PC-9 (cell line): ENCODE measurements at regions not wholly inside any gene's neighbourhood (a gene's known extent, or its start where the extent isn't known, plus 50 kb on each side); places are given as distances from the start of the nearest gene placed in this dataset.
"Not testable (repeated sequence)": the region's sequence is repeated elsewhere in the genome, so short reads cannot be mapped to it uniquely, and the experiment has no call there.

Experiments used
- BruUV-seq: library from RNA; stranded (reverse); fragments of 400-500 nt; replicated peaks from 2 replicates; lab custom pipeline; 2021; lab: Mats Ljungman, UMichigan
- CTCF ChIA-PET: fragments of 300-600 bp; sonication (Branson Sonifier 250); formaldehyde crosslinking; loops from one replicate; lab custom pipeline; 2022; ENCODE audit warnings: antibody characterized with exemption; lab: Charles Lee
- POLR2A ChIA-PET: fragments of 300-600 bp; sonication (Branson Sonifier 250); formaldehyde crosslinking; loops from one replicate; lab custom pipeline; 2022; ENCODE audit warnings: antibody characterized with exemption; ENCODE audit not compliant: unreplicated experiment; lab: Charles Lee
- DNase-seq, 2 experiments: peaks; one replicate each; pipeline versions ENCODE4 v3.0.0 to v3.0.0-alpha.2; 2015 to 2022; ENCODE audit warnings: mixed read lengths in 1 of 2
- H2AFZ ChIP-seq: fragments of 200-600 bp; sonication (generic); 2 replicates; pipeline ENCODE4 v1.8.1; 2017; ENCODE audit warnings: antibody characterized with exemption
- H3F3A ChIP-seq: fragments of 200-600 bp; sonication (generic); 2 replicates; pipeline ENCODE4 v1.8.1; 2017; ENCODE audit warnings: antibody characterized with exemption, mild to moderate bottlenecking, low read depth; ENCODE audit not compliant: insufficient read depth
- H3K27ac ChIP-seq: fragments of 200-600 bp; sonication (generic); 2 replicates; pipeline ENCODE4 v1.6.1; 2016; ENCODE audit warnings: mixed run types
- H3K27me3 ChIP-seq: fragments of 200-600 bp; sonication (generic); 2 replicates; pipeline ENCODE4 v1.6.1; 2016; ENCODE audit warnings: low read depth, mixed run types; ENCODE audit not compliant: insufficient read depth
- H3K36me3 ChIP-seq: fragments of 200-600 bp; sonication (generic); 2 replicates; pipeline ENCODE4 v1.6.1; 2016; ENCODE audit warnings: low read depth, mixed run types
- H3K4me1 ChIP-seq: fragments of 200-600 bp; sonication (generic); replicated peaks from 2 replicates; pipeline ENCODE4 v1.6.1; 2016; ENCODE audit warnings: mixed run types; ENCODE audit not compliant: insufficient read depth
- H3K4me2 ChIP-seq: fragments of 200-600 bp; sonication (generic); 2 replicates; pipeline ENCODE4 v1.6.1; 2017; ENCODE audit warnings: mixed run types
- H3K4me3 ChIP-seq: fragments of 200-600 bp; sonication (generic); 2 replicates; pipeline ENCODE4 v1.6.1; 2016; ENCODE audit warnings: mixed run types
- H3K79me2 ChIP-seq: fragments of 200-600 bp; sonication (generic); 2 replicates; pipeline ENCODE4 v1.6.1; 2017; ENCODE audit warnings: low read depth, mixed run types
- H3K9me2 ChIP-seq: fragments of 200-600 bp; sonication (generic); 2 replicates; pipeline ENCODE4 v1.8.1; 2017; ENCODE audit warnings: mild to moderate bottlenecking; ENCODE audit not compliant: insufficient read depth
- H3K9me3 ChIP-seq: fragments of 200-600 bp; sonication (generic); 2 replicates; pipeline ENCODE4 v1.8.1; 2016; ENCODE audit warnings: low read depth; ENCODE audit not compliant: insufficient read depth
- H4K20me1 ChIP-seq: fragments of 200-600 bp; sonication (generic); 2 replicates; pipeline ENCODE4 v1.8.1; 2017; ENCODE audit not compliant: insufficient read depth
- EZH2 ChIP-seq: fragments of 200-600 bp; sonication (generic); IDR thresholded peaks from 2 replicates; pipeline ENCODE4 v1.8.0; 2017; ENCODE audit warnings: antibody characterized with exemption, low read depth
- intact Hi-C: fragments of 100-400 bp; cut with micrococcal nuclease; formaldehyde crosslinking; loops from one replicate; pipeline ENCODE4 v1.10.0; 2022; ENCODE audit not compliant: unreplicated experiment
- TF ChIP-seq, protein P1 (sequence below): fragments of 200-600 bp; sonication (generic); conservative IDR thresholded peaks from 2 replicates; pipeline ENCODE4 v1.6.1; 2017; ENCODE audit warnings: mixed run types, antibody characterized with exemption, mild to moderate bottlenecking, moderate library complexity

- BruUV-seq, result no TSS peak
- intact Hi-C loops, result no loop called here
- TF ChIP-seq EZH2, result no peak
- TF ChIP-seq, protein P1, sequence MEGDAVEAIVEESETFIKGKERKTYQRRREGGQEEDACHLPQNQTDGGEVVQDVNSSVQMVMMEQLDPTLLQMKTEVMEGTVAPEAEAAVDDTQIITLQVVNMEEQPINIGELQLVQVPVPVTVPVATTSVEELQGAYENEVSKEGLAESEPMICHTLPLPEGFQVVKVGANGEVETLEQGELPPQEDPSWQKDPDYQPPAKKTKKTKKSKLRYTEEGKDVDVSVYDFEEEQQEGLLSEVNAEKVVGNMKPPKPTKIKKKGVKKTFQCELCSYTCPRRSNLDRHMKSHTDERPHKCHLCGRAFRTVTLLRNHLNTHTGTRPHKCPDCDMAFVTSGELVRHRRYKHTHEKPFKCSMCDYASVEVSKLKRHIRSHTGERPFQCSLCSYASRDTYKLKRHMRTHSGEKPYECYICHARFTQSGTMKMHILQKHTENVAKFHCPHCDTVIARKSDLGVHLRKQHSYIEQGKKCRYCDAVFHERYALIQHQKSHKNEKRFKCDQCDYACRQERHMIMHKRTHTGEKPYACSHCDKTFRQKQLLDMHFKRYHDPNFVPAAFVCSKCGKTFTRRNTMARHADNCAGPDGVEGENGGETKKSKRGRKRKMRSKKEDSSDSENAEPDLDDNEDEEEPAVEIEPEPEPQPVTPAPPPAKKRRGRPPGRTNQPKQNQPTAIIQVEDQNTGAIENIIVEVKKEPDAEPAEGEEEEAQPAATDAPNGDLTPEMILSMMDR, result no peak
- no peak for DNase-seq
- no peaks in the 10 kb centered on the region for H3K9me3 ChIP-seq
- no peak overlapping the region for H3K4me3 ChIP-seq
- ChIA-PET CTCF (no interaction called here), POLR2A (no interaction called here)
- H4K20me1 ChIP-seq, result no peaks in the 10 kb centered on the region
- no peaks in the 10 kb centered on the region for H3K9me2 ChIP-seq
- H3K79me2 ChIP-seq, result no peaks in the 10 kb centered on the region
- H3K36me3 ChIP-seq, result no peaks in the 10 kb centered on the region
- H3F3A ChIP-seq, result no peaks in the 10 kb centered on the region
- H2AFZ ChIP-seq, result no peak overlapping the region
- H3K4me1 ChIP-seq, result no peaks in the 10 kb centered on the region
- peaks cover 25% of the 10 kb centered on the region; the same call in 1 of the 2 replicates for H3K27me3 ChIP-seq
- H3K27ac ChIP-seq, result no peak overlapping the region
- no peak overlapping the region for H3K4me2 ChIP-seq
Measured at GRCh38 chr10:45106236-45106856, 105.6 kb downstream of the ZNF22 start.

DNA sequence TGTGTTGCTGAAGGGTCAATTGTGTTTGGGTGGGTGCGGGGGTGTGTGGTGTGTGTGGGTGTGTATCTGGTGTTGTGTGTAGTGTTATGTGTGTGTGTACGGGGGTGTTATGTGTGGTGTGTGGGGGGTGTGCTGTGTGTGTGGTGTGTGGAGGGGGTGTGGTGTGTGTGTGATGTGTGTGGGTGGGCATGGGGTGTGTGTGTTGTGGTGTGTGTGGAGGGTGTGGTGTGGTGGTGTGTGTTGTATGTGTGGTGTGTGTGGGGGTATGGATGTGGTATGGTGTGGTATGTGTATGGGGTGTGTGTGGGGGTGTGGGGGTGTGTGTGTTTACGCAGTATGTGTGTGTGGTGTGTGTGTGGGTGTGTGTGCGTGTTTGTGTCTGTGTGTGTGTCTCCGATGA is 110.8 kb downstream of the ZNF22 start:
- no peaks in the 10 kb centered on the region for H3F3A ChIP-seq
- no peaks in the 10 kb centered on the region for H3K36me3 ChIP-seq
- intact Hi-C loops, result no loop called here
- no peaks in the 10 kb centered on the region for H4K20me1 ChIP-seq
- no peaks in the 10 kb centered on the region for H3K79me2 ChIP-seq
- no peaks in the 10 kb centered on the region for H3K9me2 ChIP-seq
- no peaks in the 10 kb centered on the region for H3K4me1 ChIP-seq
- CTCF ChIA-PET, result no interaction called here
- no peak for TF ChIP-seq EZH2
- TF ChIP-seq, protein P1, result no peak
- no peak overlapping the region for H3K27ac ChIP-seq
- no peak overlapping the region for H3K4me3 ChIP-seq
- BruUV-seq, result no TSS peak
- POLR2A ChIA-PET, result no interaction called here
- no peak for DNase-seq
- no peak overlapping the region for H3K4me2 ChIP-seq
- H2AFZ ChIP-seq, result no peak overlapping the region
- 0 out of 2 replicates have a peak, but pooled peaks cover 4% of the 10 kb centered on the region for H3K27me3 ChIP-seq
- H3K9me3 ChIP-seq, result no peaks in the 10 kb centered on the region

GRCh38 chr10:45117940-45118339 is 117.2 kb downstream of the ZNF22 start:
- H3K9me3 ChIP-seq, H4K20me1 ChIP-seq, DNase-seq, H3K79me2 ChIP-seq, H3F3A ChIP-seq, H3K27ac ChIP-seq, intact Hi-C loops, H3K4me3 ChIP-seq, BruUV-seq, CTCF ChIA-PET, H3K36me3 ChIP-seq, H2AFZ ChIP-seq, POLR2A ChIA-PET, H3K4me2 ChIP-seq, H3K4me1 ChIP-seq, H3K9me2 ChIP-seq: not testable (repeated sequence)
- peaks cover 17% of the 10 kb centered on the region; the same call in 1 of the 2 replicates for H3K27me3 ChIP-seq

GRCh38 chr10:45118929-45119328 is 118.2 kb downstream of the ZNF22 start:
- H3K27me3 ChIP-seq, result peaks cover 17% of the 10 kb centered on the region; the same call in 1 of the 2 replicates
- H3K27ac ChIP-seq, result no peak overlapping the region
- no peak overlapping the region for H3K4me3 ChIP-seq
- no peak for TF ChIP-seq EZH2
- TF ChIP-seq, protein P1, result no peak
- no peaks in the 10 kb centered on the region for H3K36me3 ChIP-seq
- ChIA-PET CTCF (no interaction called here), POLR2A (no interaction called here)
- no peak for DNase-seq
- no peaks in the 10 kb centered on the region for H3F3A ChIP-seq
- no peaks in the 10 kb centered on the region for H3K9me3 ChIP-seq
- H3K79me2 ChIP-seq, result no peaks in the 10 kb centered on the region
- intact Hi-C loops, result no loop called here
- no peaks in the 10 kb centered on the region for H4K20me1 ChIP-seq
- H3K4me2 ChIP-seq, result no peak overlapping the region
- BruUV-seq, result no TSS peak
- H3K4me1 ChIP-seq, result no peaks in the 10 kb centered on the region
- H3K9me2 ChIP-seq, result no peaks in the 10 kb centered on the region
- no peak overlapping the region for H2AFZ ChIP-seq

DNA sequence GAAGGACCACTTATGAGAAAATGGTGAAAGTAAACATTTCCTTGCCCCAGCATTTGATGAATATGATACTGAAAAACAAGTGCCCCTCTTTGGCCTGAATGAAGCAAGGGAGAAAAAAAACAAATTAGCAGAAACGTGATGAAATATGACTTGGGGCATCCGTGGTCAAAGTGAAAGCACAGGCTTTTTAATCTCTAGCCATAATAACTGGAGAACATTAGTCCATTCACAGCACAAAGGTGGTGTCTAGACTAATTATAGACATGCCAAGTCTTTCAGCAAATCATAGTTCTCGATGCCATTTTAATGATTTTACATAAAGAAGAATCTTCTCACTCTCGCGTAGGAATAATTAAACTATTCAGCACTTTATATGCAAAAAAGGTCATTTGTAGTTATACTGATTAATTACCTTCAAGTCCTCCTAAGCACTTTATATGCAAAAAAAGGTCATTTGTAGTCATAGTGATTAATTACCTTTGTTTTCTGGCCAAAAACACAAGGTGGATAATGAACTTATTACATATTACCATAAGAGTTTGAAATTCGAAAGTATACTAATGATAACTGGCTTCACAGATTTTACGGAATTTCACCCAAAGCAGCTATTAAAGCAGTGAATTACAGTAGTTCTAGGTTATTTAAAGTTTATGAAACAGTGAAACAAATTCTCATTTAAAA is 121.6 kb downstream of the ZNF22 start:
- H3K4me3 ChIP-seq, H3K9me2 ChIP-seq, DNase-seq, H3K79me2 ChIP-seq, H3K4me1 ChIP-seq, H3K36me3 ChIP-seq, H4K20me1 ChIP-seq, BruUV-seq, CTCF ChIA-PET, POLR2A ChIA-PET, H3K9me3 ChIP-seq, H2AFZ ChIP-seq, H3K27ac ChIP-seq, intact Hi-C loops, H3F3A ChIP-seq, H3K4me2 ChIP-seq: not testable (repeated sequence)
- H3K27me3 ChIP-seq, result peaks cover 17% of the 10 kb centered on the region; the same call in 1 of the 2 replicates
